Esophagus muscularis mucosa (tissue), 4 donors: ENCODE measurements at regions not wholly inside any gene's neighbourhood (a gene's known extent, or its start where the extent isn't known, plus 50 kb on each side); places are given as distances from the start of the nearest gene placed in this dataset.

Experiments
- EP300 ChIP-seq: sonication (generic); formaldehyde crosslinking; IDR thresholded peaks from one replicate; pipeline ENCODE4 v1.6.1; 2017; ENCODE audit warnings: antibody characterized with exemption
- POLR2A ChIP-seq: fragments of 450-650 bp; IDR thresholded peaks from one replicate; pipeline ENCODE4 v1.6.1; 2017; ENCODE audit warnings: antibody characterized with exemption, moderate library complexity, mild to moderate bottlenecking, low read depth
- POLR2AphosphoS5 ChIP-seq, 2 donors: sonication (generic); formaldehyde crosslinking; IDR thresholded peaks; one replicate each; pipeline ENCODE4 v1.6.1; 2017; ENCODE audit warnings: antibody characterized with exemption in 2 of 2
- TF ChIP-seq, protein P1 (sequence below), 3 experiments: fragments of 200-600 bp in 2 of 3; fragments of 450-650 bp in 1 of 3; sonication (generic) in 2 of 3; IDR thresholded peaks; one replicate each; pipeline ENCODE4 v1.5.1; 2017 to 2019; ENCODE audit warnings: antibody characterized with exemption in 3 of 3, mild to moderate bottlenecking in 2 of 3, moderate library complexity in 1 of 3

DNA sequence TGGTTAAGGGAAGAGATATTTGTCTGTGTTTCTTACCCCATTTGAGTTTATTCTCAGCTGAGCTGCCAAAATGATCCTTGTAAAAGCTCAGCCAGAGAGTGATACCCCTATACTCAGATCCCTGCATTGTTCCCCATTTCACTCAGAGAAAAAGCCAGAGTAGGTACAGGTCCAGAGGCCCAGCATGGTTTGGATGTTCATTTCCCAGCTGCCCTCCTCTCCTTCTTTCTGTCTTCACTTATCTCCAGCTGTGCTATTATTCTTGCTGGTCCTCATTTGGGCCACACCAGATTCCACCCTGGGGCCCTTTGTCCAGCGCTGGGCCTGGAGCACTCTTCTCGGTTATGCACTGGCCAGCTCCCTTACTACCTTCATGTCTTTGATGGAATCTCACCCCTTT lies 187.7 kb downstream of the CHRM3 start:
- TF ChIP-seq POLR2A (no peak), POLR2AphosphoS5 (IDR thresholded peaks at IDR 0.05) (no peak), EP300 (no peak)
- TF ChIP-seq, protein P1, sequence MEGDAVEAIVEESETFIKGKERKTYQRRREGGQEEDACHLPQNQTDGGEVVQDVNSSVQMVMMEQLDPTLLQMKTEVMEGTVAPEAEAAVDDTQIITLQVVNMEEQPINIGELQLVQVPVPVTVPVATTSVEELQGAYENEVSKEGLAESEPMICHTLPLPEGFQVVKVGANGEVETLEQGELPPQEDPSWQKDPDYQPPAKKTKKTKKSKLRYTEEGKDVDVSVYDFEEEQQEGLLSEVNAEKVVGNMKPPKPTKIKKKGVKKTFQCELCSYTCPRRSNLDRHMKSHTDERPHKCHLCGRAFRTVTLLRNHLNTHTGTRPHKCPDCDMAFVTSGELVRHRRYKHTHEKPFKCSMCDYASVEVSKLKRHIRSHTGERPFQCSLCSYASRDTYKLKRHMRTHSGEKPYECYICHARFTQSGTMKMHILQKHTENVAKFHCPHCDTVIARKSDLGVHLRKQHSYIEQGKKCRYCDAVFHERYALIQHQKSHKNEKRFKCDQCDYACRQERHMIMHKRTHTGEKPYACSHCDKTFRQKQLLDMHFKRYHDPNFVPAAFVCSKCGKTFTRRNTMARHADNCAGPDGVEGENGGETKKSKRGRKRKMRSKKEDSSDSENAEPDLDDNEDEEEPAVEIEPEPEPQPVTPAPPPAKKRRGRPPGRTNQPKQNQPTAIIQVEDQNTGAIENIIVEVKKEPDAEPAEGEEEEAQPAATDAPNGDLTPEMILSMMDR (IDR thresholded peaks at IDR 0.05), result no peak
